Activated naive CD8-positive, alpha-beta T cell treated with anti-CD3 and anti-CD28 coated beads for 36 hours (primary cell): ENCODE measurements at regions not wholly inside any gene's neighbourhood (a gene's known extent, or its start where the extent isn't known, plus 50 kb on each side); places are given as distances from the start of the nearest gene placed in this dataset.
"Not testable (repeated sequence)": the region's sequence is repeated elsewhere in the genome, so short reads cannot be mapped to it uniquely, and the experiment has no call there.

Experiments
- DNase-seq: peaks from one replicate; pipeline ENCODE4 v3.0.0; 2021
- H3K27ac Mint-ChIP-seq: one replicate; pipeline ENCODE4 v1.8.0; 2022; ENCODE audit warnings: mild to moderate bottlenecking, moderate library complexity, mixed read lengths
- H3K27me3 Mint-ChIP-seq: one replicate; pipeline ENCODE4 v1.8.0; 2022; ENCODE audit warnings: mild to moderate bottlenecking, mixed read lengths
- H3K36me3 Mint-ChIP-seq: one replicate; pipeline ENCODE4 v1.8.0; 2021; ENCODE audit warnings: mild to moderate bottlenecking, mixed read lengths
- H3K4me1 Mint-ChIP-seq: one replicate; pipeline ENCODE4 v1.8.0; 2021; ENCODE audit warnings: mixed read lengths
- H3K4me3 Mint-ChIP-seq: one replicate; pipeline ENCODE4 v1.8.0; 2022; ENCODE audit warnings: mild to moderate bottlenecking, moderate library complexity, mixed read lengths
- H3K9me3 Mint-ChIP-seq: one replicate; pipeline ENCODE4 v1.8.0; 2022; ENCODE audit warnings: mixed read lengths

DNA sequence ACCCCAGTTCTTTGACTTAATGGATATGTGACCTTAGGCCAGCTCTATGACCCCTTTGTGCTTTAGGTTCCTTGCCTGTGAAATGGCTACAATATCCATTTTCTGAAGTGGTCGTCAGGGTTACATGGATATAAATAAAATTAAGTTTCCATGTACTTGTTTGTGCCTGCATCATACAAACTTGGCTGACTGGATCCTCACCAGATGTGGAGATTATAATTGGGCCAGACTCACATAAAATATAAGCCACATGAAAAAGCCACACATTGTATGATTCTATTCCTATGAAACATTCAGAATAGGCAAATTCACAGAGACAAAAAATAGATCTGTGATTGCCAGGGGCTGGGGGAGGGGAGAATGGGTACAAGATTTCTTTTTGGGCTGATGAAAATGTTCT is 100.9 kb upstream of the USP47 start:
- H3K36me3 Mint-ChIP-seq = no peaks in the 10 kb centered on the region
- no peaks in the 10 kb centered on the region for H3K4me1 Mint-ChIP-seq
- no peak overlapping the region for H3K4me3 Mint-ChIP-seq
- H3K27me3 Mint-ChIP-seq = peaks cover 8% of the 10 kb centered on the region
- H3K9me3 Mint-ChIP-seq = no peaks in the 10 kb centered on the region
- no peak overlapping the region for H3K27ac Mint-ChIP-seq
- no peak for DNase-seq

DNA sequence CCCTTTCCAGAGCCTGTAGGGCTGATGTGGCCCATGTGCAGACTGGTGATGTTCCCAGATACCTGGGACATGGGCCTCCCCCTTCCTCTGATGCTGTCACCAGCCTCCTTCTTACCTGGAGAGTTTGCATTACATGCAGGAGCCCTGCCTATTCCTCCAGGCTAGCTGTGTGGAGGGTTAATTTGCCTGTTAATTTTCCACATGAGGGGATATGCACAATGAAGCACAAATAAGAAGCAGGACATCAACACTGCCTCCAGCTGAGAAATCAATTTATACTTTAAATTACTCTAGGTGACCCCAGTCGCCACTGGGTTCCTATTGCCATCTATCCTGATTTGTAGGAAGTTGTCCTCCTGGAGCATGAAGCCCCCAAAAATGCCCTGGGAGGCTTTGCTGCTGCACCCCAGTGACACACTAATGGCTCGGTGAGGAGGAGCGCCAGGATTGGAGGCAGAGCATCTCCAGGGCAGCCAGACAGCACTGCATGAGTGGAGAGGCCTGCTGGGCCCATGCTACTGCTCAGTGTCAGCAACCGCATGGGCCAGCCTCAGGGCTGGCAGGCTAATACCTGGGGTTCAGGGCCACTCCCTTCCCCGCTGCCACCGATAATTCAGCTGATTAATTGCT is 101.6 kb upstream of the USP47 start:
- H3K4me3 Mint-ChIP-seq = no peak overlapping the region
- H3K36me3 Mint-ChIP-seq = no peaks in the 10 kb centered on the region
- H3K9me3 Mint-ChIP-seq = no peaks in the 10 kb centered on the region
- H3K27me3 Mint-ChIP-seq = peaks cover 6% of the 10 kb centered on the region
- no peaks in the 10 kb centered on the region for H3K4me1 Mint-ChIP-seq
- no peak for DNase-seq
- no peak overlapping the region for H3K27ac Mint-ChIP-seq

GRCh38 chr11:11738370-11738769 is 103.4 kb upstream of the USP47 start:
- no peak for DNase-seq
- H3K27ac Mint-ChIP-seq = no peak overlapping the region
- H3K36me3 Mint-ChIP-seq = no peaks in the 10 kb centered on the region
- H3K27me3 Mint-ChIP-seq = peaks cover 11% of the 10 kb centered on the region
- no peak overlapping the region for H3K4me3 Mint-ChIP-seq
- no peaks in the 10 kb centered on the region for H3K4me1 Mint-ChIP-seq
- no peaks in the 10 kb centered on the region for H3K9me3 Mint-ChIP-seq

DNA sequence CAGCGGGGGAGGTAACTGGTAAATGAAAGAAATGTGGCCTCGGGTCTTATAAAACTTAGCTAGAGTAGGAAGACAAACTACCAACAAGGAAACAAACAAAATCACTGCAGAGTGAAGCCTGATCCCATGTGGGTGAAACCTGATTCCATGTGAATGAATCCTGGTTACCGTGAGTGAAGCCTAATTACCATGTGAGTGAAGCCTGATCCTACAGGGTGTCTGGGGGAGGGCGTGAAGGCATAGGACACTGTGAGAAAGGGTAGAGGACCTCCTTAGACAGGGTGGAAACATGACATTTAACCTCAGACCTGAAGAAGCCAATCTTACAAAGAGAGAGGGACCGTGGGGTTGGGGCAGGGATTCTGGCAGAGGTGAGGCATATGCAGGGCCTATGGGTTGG is 106.2 kb upstream of the USP47 start:
- no peak for DNase-seq
- no peak overlapping the region for H3K27ac Mint-ChIP-seq
- no peak overlapping the region for H3K4me3 Mint-ChIP-seq
- no peaks in the 10 kb centered on the region for H3K9me3 Mint-ChIP-seq
- peaks cover 14% of the 10 kb centered on the region for H3K27me3 Mint-ChIP-seq
- no peaks in the 10 kb centered on the region for H3K4me1 Mint-ChIP-seq
- H3K36me3 Mint-ChIP-seq = no peaks in the 10 kb centered on the region

GRCh38 chr11:11733246-11733747 is 108.5 kb upstream of the USP47 start:
- no peak overlapping the region for H3K27ac Mint-ChIP-seq
- peaks cover 9% of the 10 kb centered on the region for H3K27me3 Mint-ChIP-seq
- H3K9me3 Mint-ChIP-seq = no peaks in the 10 kb centered on the region
- no peaks in the 10 kb centered on the region for H3K4me1 Mint-ChIP-seq
- no peak for DNase-seq
- no peak overlapping the region for H3K4me3 Mint-ChIP-seq
- no peaks in the 10 kb centered on the region for H3K36me3 Mint-ChIP-seq

GRCh38 chr11:11732116-11732515 is 109.7 kb upstream of the USP47 start:
- no peak for DNase-seq
- no peaks in the 10 kb centered on the region for H3K9me3 Mint-ChIP-seq
- no peak overlapping the region for H3K4me3 Mint-ChIP-seq
- no peaks in the 10 kb centered on the region for H3K36me3 Mint-ChIP-seq
- H3K27me3 Mint-ChIP-seq = peaks cover 9% of the 10 kb centered on the region
- no peak overlapping the region for H3K27ac Mint-ChIP-seq
- H3K4me1 Mint-ChIP-seq = no peaks in the 10 kb centered on the region

DNA sequence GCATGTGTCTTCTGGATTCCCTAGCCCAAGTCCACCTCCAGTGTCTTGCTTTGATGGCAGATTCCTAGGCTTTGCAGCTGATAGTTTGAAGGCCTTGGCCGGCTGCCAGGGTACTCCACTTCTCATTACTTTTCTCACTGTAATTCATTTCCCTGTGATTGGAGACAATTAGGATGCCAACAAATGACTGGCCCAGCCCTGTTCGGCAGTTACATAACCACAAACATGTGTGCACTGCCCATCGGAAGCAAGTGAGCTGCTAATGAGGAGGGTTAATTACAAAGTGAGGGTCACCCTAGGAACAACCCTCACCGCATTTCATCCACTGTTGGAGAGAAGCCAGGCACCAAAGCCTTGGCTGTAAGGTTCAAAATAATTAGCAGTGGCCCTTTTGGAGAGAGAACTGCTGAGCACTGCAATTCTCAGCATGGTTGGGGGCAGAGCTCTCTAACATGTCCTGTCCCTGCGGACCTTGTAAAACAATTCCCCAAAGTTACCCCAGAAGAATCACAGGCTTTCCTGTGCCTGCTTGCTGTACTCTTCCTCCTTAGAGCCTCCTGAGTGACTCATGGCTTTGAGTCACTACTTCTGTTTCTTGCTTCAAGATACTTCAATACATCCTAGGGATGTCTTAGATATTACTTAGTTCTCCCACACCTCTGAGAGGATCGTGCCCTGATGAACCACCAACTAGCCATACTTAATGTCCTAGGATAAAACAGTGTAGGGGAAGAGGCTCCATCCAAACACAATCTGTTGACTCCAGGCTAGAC is 109.7 kb upstream of the GALNT18 start:
- Mint-ChIP-seq H3K27me3 (peaks cover 9% of the 10 kb centered on the region), H3K36me3 (no peaks in the 10 kb centered on the region), H3K4me1 (no peaks in the 10 kb centered on the region), H3K9me3 (no peaks in the 10 kb centered on the region), H3K27ac (no peak overlapping the region), H3K4me3 (no peak overlapping the region)
- no peak for DNase-seq

DNA sequence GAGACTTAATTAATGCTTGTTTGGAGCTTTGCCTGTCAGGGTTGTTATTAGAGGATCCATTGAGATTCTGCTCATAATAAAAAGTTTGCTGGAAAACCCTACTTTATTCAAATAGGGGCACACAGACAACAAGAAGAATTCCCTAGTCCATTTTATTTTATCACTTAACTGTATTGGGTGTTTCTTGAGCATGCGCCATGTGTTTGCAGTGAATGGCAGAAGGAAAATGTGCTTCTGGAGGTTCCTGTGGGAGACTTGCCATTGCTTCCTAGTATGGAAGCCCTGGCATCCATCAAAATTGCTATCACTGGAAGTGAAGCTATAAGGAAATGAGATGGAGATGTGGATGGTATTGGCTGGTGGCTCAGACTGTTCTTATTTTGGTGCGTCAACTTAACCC is 106.6 kb upstream of the GALNT18 start:
- DNase-seq = no peak
- no peaks in the 10 kb centered on the region for H3K9me3 Mint-ChIP-seq
- no peak overlapping the region for H3K27ac Mint-ChIP-seq
- peaks cover 20% of the 10 kb centered on the region for H3K27me3 Mint-ChIP-seq
- H3K36me3 Mint-ChIP-seq = no peaks in the 10 kb centered on the region
- no peaks in the 10 kb centered on the region for H3K4me1 Mint-ChIP-seq
- no peak overlapping the region for H3K4me3 Mint-ChIP-seq

DNA sequence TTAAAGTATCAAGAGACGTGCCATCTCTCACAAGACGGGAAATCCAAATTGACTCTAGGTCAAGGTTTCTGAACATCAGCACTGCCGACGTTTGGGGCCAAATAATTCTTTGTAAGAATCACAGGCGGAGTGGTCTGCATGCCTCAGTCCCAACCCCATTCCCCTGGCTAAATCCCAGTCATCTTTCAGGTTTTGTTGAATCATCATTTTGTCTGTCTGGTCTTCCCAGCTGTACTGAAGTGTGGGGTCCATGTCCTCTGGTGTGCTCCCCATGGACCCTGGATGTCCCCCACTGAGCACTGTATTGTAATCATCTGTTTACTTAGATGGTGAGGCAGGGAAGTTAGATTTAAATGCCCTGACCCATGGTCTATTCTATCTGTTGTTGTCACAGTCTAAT is 103.6 kb upstream of the GALNT18 start:
- Mint-ChIP-seq H3K4me1 (no peaks in the 10 kb centered on the region), H3K36me3 (no peaks in the 10 kb centered on the region), H3K9me3 (peaks cover 3% of the 10 kb centered on the region), H3K27me3 (peaks cover 25% of the 10 kb centered on the region), H3K4me3 (no peak overlapping the region), H3K27ac (no peak overlapping the region)
- DNase-seq = no peak

- Mint-ChIP-seq H3K36me3 (no peaks in the 10 kb centered on the region), H3K4me3 (no peak overlapping the region)
Measured at GRCh38 chr11:11724994-11725393, 103.2 kb upstream of the GALNT18 start.

DNA sequence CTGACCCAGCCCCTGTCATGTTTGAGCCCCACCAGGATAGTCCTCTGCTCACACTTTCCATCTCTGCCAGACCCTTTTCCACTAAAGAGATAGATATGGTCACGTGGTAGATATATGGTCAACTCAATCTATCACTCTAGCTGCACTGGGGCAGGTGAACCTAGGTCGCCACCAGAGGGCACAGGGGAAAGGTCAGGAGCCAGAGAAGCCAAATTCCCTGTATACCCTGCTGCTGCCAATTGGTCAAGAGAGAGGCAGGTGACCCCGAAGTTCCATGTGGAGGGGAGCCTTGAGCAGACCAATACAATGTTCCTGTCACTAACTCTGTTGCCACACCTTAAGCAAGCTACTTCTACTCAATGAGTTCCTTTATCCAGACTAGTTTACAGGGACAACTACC is 101.1 kb upstream of the GALNT18 start:
- Mint-ChIP-seq H3K9me3 (peaks cover 3% of the 10 kb centered on the region), H3K27ac (no peak overlapping the region), H3K27me3 (peaks cover 28% of the 10 kb centered on the region), H3K36me3 (no peaks in the 10 kb centered on the region), H3K4me3 (no peak overlapping the region), H3K4me1 (no peaks in the 10 kb centered on the region)
- DNase-seq = no peak

More at GRCh38 chr11:11724994-11725393, 103.2 kb upstream of the GALNT18 start:
- Mint-ChIP-seq H3K27me3 (peaks cover 25% of the 10 kb centered on the region), H3K27ac (no peak overlapping the region), H3K4me1 (no peaks in the 10 kb centered on the region), H3K9me3 (peaks cover 3% of the 10 kb centered on the region)
- DNase-seq = no peak

GRCh38 chr11:11722246-11722645 is 100.4 kb upstream of the GALNT18 start:
- Mint-ChIP-seq H3K4me3 (no peak overlapping the region), H3K27me3 (peaks cover 30% of the 10 kb centered on the region), H3K36me3 (no peaks in the 10 kb centered on the region), H3K4me1 (no peaks in the 10 kb centered on the region), H3K27ac (no peak overlapping the region), H3K9me3 (peaks cover 3% of the 10 kb centered on the region)
- DNase-seq = no peak

DNA sequence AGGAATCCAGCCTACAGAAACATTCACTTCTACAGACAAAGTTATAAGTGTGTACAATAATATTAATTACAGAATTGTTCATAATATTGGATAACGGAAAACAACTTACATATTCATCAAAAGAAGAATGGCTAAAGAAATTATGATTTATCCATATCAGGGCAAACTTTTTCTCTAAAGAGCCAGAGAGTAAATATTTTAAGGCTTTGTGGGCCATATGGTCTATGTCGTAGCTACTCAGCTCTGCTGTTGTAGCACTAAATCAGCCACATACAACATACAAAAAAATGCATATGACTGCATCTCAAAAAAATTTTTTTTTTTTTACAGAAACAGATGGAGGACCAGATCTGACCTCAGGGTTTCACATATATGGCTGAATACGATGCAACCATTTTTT is 96.7 kb upstream of the GALNT18 start:
- H3K27me3 Mint-ChIP-seq = peaks cover 24% of the 10 kb centered on the region
- H3K9me3 Mint-ChIP-seq = peaks cover 13% of the 10 kb centered on the region
- H3K4me3 Mint-ChIP-seq = no peak overlapping the region
- no peaks in the 10 kb centered on the region for H3K4me1 Mint-ChIP-seq
- H3K27ac Mint-ChIP-seq = no peak overlapping the region
- H3K36me3 Mint-ChIP-seq = no peaks in the 10 kb centered on the region
- DNase-seq = no peak

DNA sequence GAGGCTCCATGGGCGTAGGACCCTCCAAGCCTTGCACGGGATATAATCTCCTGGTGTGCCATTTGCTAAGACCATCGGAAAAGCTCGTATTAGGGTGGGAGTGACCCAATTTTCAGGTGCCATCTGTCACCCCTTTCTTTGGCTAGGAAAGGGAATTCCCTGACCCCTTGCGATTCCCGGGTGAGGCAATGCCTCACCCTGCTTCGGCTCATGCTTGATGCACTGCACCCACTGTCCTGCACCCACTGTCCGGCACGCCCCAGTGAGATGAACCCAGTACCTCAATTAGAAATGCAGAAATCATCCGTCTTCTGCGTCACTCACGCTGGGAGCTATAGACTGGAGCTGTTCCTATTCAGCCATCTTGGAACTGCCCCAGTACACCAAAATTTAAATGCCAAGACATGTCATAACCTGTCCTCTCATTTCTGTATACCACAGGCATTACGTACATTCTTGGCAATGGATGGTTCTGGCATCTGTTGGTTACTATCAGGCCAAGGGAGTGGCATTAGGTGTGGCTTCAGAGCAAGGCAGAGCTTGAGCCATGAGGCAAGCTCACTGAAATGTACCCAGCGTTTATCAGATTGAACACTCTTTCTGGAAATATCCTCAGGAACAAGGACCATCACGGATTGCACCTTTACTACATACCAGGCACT is 95.4 kb upstream of the GALNT18 start:
- Mint-ChIP-seq H3K4me1 (no peaks in the 10 kb centered on the region), H3K9me3 (peaks cover 13% of the 10 kb centered on the region), H3K36me3 (no peaks in the 10 kb centered on the region), H3K4me3 (no peak overlapping the region), H3K27ac (no peak overlapping the region), H3K27me3 (peaks cover 24% of the 10 kb centered on the region)
- DNase-seq = no peak

DNA sequence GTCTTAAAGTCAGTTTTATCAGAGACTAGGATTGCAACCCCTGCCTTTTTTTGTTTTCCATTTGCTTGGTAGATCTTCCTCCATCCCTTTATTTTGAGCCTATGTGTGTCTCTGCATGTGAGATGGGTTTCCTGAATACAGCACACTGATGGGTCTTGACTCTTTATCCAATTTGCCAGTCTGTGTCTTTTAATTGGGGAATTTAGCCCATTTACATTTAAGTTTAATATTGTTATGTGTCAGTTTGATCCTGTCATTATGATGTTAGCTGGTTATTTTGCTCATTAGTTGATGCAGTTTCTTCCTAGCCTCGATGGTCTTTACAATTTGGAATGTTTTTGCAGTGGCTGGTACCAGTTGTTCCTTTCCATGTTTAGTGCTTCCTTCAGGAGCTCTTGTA is 93.3 kb upstream of the GALNT18 start:
- Mint-ChIP-seq H3K9me3 (peaks cover 10% of the 10 kb centered on the region), H3K27me3 (peaks cover 20% of the 10 kb centered on the region)
- H3K4me3 Mint-ChIP-seq, H3K27ac Mint-ChIP-seq, H3K36me3 Mint-ChIP-seq, H3K4me1 Mint-ChIP-seq, DNase-seq: not testable (repeated sequence)
